ENCODE measurements at regions not wholly inside any gene's neighbourhood (a gene's known extent, or its start where the extent isn't known, plus 50 kb on each side); places are given as distances from the start of the nearest gene placed in this dataset.

DNA sequence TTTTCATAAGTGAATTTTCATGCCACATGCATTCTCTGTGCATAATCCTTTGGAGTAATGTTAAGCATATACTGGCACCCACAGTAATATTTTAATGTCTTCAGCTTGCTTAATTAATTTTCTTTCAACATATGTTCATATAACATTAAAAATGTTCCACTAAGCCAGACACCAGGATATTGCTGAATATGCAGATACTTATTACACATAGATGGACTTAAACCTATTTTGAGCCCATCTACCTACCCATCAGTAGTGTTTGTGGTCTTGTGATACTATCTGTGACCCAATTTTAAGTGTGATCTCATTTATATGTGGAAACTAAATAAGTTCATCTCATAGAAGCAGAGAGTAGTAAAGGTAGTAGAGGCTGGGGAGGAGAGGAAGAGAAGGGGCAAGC is 379.5 kb upstream of the JAG1 start:
- no peak for DNase-seq

DNA sequence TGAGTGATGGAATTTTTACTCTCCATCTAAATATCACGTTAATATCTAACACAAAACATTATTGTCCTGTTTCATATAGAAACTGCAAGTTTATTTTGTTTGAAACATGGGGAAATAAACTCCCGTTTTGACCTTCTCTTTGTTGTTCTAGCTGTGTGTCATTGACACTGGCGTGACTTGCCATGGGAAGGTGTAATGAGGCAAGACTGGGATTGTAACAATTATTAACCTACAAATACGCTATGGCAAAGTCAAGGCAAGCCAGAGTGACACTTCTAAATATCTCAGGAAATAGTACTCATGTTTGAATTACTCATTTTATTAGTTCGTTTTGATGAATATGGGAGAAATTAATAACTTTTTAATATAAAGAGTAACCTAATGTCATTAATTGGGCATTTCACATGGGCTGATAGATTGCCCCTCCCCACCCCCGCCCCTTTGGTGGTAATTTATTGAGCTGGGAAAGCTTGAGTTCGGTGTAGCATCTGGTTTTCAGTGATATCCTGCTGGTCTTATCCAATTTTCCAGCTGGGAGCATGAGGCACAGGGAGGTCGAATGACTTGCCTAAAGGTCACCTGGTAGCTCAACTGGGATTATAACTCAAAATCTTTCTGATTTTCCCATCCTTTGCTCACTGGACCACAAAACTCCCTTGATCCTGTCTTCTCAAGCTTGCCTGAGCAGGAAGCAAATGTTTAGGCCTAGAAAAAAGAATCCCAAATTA is 380.6 kb upstream of the JAG1 start:
- no peak for DNase-seq

DNA sequence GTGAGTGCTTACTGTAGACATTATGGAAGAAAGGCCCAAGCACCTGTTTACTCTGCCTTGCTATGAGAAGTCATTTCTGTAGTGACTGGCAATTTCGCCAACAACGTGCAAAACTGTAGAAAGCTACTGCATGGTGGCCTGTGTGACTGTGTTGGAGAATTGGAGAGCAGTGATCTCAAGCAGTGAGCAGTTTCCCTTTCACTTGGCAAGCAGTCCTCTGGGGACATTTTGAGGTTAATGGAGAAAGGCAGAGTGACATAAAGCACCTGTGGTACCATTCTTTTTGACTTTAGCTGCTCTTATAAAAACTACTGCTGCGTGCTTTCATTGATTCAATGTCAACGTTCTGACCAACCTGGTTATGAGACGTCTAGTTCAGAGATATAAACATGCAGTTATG is 382.6 kb upstream of the JAG1 start:
- no peak for DNase-seq

DNA sequence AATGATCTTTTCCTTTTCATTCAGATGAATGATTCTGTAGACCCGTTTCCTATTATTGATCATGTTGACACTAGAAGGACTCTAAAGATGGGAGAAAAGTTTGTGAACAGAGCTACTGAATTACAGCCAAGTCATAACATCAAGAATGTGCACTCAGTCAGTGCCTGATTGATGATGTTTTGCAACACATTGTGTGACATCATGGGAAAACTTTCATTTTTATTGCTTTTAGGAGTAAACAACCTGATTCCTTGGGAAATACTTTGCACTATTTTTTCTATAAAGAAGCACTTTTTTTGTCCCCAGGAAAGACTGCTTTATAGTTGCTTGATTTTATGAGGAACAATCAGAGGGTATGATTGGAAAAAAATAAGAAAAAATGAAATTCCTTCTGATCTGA is 383.8 kb upstream of the JAG1 start:
- no peak for DNase-seq

DNA sequence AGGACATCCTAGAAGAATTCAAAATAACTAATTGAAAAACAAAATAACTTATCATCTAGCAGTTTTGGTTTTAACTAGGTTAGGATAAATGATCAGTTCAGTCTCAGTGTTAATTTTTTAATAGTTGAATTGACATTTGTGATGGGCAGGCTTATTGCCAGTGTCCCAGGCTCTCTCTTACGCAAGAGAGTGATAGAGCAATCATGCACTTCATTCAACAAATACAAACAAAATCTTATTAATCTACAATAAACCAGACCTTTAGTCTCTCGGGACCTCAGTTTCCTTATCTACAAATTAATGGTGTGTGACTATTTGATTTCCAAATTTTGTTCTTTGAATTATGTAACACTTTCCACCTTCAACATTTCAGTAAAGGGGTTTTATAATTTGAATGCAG is 385.9 kb upstream of the JAG1 start:
- DNase-seq: no peak

DNA sequence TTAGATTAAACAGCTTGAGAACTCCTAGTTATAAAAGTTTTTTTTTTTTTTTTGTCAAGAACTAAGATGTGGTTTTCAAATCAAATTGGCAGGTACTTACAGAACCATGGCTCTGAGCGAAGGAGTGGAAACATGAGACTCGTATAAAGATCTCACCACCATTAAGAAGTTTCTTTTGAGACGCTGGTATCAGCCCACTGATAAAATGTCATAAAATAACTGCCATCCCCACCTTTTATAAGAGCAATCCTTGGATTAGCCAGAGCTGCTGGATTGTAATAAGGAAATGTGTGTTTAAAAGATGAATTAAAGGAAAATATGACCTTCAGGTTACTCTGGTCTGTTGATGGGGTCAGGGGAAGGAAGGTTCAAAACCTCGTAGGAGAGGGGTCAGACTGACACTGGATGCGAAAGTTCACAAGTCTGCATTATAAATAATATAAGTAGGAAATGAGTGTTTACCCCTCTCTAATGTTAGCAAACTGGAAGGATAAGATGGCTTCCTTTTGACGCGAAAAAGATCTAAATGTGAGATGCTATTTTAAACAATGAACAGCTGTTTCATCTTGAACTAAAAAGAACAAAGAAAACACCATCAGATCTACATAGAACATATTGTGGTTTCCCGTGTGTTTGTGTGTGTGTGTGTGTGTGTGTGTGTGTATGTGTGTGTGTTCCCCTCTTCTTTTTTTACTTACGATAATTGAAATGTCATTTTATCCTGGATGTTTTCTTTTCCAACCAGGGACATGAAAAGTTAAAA is 386.8 kb upstream of the JAG1 start:
- no peak for DNase-seq

DNA sequence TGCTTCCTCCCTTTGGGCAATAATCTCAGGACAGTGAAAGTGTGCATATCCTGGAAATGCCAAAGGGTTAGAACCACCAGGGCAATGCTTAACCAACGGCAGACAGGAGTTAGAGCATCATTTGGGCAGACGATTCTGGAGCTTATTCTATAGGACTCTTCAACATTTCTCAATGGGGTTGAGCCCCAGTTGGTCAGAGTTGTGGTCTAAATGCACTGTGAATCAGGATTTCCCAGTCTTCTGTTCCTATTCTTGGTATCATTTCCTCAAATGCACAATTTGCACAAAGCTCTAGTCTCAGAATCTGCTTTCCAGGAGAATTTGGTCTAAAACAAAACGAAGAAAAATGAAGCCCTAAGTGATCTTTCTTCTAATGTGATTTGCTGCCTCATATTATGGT is 389.6 kb upstream of the JAG1 start:
- DNase-seq: no peak

DNA sequence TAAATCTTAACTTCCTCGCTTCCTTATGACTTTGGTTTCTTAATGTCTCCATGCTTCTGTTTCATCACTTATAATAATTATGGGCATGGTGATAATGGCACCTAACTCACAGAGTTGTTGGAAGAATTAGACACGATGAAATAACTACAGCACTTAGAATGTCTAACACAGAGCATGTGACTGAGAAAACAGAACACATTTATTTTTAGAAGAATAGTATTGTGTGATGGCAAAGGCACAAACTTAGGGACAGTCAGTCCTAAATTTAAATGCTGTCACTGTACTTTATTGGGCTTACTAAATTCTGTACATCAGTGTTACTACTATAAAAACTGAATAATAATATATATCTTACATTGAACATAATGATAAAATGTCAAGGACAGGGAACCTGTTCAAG is 391.1 kb upstream of the JAG1 start:
- no peak for DNase-seq

DNA sequence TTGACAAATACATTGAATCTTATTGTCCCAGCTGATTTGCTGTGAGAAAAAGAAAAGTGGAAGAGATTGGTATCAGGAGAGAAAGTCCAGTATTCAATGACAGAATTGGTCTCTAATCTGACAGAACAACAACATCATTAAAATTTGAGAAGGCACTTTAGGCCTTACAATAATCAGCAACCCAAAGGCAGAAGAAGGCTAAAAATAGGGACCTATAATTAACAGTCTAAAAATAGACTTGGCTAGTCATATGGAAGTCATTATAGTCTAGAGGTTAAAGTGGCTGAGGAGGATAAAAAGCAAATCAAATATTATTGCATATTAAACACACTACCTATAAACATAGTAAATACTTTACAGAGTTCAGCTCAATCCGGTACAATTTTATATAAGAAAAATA is 393.6 kb upstream of the JAG1 start:
- DNase-seq: no peak

DNA sequence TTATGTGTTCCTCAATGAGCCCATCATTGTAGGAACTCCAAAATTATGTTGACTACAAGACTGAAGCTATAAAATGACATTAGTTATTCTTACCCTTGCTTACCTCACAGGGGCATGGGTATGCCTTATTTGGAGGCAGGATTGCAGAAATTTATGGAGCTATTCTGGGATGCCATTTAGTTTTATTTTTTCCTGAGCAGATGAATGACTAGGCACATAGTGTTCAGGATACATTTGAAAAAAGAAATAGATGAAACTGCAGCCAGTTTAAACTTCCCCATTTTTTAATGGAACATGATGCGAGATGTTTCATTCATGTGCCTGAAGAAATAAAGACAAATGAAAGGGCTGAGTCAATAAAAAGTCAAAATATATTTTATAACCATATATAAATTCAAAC is 399.2 kb upstream of the JAG1 start:
- DNase-seq: no peak

DNA sequence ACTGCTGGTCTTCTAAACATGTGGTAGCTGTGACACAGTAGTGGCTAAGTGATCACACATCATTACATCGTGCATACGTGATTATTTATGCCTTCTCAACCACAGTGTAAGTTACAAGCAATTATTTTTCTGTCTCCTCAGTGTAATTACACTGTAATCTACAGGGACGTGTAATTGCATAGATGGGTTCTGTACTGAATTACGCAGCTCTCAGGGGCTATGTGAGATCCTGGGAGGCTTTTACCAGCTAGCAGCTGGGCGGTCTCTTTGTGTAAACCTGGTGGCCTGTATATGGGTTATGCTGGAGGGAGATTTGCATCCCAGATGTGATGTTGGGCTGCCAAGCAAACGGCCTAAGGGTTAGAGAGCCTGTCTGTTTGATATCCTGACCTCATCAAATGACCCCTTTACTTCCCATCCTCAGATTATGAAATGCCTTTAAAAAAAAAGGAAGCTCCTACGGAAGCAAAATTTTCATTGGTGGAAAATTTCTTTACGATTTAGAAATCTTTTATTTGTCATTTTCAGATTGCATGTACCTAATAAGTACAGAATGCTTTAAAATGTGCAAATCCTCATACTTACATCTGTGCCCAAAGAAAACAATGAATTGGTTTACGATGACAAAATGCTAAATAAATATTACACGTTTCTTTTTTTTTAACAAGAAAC is 402.8 kb upstream of the JAG1 start:
- no peak for DNase-seq

DNA sequence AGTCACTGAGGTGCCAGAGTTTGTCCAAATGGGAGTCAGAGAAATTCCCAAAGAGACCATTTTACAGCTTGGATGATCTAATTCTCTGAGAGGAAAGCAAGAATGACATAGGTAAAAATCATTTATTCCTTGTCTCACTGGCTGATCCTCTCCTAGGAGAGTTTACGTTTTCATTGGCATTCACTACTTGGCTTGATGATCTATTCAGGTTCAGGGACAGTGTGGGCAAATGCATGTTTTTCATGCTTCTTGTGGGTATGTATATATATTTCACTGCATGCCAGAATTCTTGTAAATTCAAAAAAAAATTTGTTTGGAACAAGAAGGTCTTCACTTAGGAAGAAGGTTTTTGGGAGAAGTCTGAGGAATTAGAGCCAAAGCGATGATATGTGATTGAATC is 403.4 kb upstream of the JAG1 start:
- DNase-seq: no peak

DNA sequence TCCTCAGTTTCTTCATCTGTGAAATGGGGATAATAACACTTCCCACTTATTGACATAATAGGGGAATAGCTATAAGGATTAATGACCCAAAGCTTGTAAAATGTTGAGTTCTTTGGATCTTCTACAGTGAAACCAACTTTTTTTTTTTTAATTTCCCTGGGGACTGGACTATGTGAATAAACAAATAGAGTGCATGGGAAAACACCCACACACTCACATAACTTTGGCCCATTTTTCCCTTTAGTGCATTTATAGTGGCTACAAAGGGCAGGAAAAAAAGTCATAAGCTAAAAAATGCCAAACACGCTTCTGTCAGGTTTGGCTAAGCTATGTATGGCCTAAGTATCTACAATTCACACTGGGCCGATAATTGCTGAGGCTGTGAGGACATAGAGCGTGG is 406.2 kb upstream of the JAG1 start:
- DNase-seq: no peak

DNA sequence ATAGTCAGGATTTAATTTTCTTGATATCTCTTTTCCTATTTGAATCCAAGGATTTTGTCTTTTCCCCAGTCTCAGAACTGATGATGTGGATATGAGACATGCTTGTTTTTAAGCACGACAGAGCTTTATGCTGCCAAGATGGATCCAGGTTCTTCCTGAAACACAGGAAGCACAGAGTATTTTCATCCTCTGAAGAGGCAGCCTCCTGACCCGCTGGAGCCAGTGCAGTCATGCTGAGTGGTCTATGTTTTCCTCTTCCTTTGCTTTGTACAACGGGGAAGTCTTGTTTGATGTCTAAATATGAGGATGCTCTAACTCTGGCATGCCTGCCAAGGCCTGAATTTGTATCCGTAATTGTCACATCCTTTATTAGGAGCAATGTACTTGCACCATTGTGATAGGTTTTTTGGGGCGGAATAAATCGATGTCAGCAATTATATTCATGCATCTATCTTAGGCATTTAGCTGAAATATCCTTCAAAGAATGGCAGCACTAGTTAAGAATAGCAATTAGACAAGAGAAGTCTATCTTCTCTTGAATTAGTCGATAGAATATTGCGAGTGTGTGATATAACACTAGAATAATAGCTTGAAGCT is 407.1 kb upstream of the JAG1 start:
- DNase-seq: no peak

DNA sequence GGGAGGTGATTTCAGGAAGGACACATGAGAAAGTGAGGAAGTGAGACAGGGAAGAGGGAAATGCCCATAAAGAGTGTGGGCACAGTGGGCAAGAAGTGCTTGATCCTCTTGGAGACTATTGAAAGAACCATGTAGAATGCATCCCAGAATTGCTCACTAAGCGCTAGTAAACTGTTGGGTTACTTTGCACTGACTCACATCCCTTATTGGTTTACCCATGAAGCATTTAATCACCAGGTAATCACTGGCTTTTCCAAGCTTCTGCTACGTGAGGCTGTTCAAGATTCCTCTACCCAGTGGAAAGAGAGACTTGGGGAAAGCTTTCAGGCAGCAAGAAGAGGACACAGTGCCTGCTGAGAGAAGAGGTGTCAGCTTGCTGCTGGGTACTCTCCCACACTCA is 410.0 kb upstream of the JAG1 start:
- no peak for DNase-seq

DNA sequence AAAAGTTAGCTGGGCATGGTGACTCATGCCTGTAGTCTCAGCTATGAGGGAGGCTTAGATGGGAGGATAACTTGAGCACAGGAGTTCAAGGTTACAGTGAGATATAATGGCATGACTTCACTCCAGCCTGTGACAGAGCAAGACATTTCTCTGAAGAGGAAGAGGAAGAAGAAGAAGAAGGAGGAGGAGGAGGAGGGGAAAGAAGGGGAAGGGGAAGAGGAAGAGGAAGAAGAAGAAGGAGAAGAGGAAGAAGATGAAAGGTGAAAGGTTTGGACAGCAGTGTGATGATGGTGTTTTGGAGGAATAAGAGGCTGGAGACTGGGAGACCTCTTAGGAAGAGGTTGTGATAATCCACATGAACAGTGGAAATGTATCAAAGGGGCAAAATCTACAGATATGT is 410.7 kb upstream of the JAG1 start:
- no peak for DNase-seq

DNA sequence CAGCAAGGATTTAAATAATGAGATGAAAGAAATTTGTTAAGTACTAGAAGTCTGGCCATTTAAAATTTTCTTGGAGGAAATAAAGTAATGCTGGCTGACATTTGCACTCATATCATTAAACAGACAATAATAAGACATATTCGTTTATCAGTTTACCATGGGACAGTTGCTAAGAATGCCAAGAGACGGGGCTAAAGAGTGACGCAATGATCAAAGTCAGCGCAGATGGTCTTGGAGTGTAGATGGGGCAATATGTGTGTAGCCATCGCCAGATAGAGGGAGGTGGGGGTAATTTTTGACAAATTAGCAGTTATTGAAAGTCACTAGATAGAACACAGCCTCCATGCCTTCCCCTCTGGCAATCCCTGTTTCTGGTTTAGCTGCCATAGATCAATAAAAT is 413.2 kb upstream of the JAG1 start:
- DNase-seq: no peak

DNA sequence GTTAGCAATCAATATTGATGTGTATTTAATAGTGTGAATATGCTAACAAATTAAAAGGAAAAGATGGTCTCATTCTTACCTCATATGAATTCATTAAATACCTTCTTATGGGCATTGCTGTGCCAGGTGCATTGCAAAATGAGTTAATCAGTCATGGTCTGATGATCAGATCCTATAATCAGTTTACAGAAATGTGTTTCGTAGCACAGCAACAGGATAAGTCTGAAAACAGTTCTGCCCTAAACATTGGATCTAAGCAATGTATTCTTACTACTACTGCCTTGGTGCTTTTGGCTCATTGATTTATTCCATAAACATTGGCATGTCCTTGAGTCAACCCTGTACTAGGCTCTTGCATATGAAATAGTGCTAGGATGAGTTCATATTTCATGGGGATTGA is 417.0 kb upstream of the JAG1 start:
- no peak for DNase-seq

DNA sequence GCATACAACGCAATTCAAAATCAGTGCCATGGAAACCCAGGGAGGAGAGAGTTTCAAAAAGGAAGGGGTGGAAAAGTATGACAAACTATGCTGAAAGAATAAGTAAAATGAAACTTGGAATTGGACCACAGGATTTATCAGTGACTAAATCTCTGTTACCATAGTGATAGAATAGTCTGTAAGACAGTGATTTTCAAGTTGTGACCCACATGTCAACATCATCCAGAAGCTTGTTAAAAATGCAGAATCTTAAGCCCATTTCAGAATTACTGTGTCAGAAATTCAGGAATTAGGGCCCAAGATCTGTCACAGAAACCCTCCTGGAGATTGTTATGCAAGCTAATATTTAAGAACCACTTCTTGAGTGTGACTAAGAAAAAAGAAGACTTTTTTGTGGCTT is 417.7 kb upstream of the JAG1 start:
- no peak for DNase-seq

DNA sequence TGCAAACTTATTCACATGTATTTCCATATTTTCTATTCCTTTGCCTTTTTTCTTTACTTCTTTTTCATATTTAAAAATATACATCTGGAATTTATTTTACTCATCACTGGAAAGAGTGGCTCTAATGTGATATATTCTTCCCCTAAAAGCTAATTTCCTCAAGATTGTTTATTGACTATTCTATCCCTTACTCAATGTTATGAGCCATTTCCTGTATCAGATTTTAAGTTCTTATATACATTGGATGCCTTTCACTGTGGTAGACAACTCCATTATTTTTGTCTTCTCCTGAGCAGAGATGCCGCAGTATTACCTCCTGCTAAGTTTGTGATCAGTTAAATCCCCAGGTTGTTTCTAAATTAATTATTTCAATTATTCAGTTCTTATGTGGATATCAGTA is 418.4 kb upstream of the JAG1 start:
- DNase-seq: no peak

DNA sequence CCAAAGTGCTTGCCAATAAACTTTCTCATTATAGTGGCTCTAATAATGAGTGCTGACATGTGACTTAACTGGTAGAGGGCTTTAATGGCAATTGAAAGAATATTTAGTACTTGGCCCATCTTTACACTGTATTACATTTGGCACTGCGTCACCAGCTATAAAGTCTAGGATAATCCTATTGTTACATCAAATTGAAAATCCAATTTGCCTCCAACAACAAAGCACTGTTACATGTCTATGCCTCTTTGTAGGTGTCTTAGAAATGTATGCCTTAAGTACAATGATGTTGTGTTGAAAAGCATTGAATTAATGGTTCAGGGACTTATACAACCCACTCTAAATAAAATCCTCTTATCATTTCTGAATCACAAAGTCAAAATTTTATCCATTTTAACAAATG is 420.4 kb upstream of the JAG1 start:
- DNase-seq: no peak

DNA sequence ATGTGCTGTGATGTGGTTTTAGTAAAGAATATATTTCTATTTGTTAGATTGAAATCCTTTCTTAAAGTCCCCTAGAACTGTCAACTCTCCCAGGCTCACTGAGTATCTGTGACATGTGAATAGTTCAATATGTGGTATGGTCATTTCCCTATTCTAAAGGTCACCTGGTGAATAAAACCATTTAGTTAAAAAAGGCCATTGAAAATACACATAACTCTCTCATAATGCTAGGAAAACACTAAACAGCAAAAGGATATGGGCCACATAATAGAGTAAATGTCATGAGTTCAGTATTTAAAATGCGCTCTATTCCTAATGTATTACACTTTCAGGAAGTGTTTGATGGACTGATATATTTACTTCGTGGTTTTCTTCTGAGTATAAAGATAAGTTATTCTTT is 420.9 kb upstream of the JAG1 start:
- DNase-seq: no peak

DNA sequence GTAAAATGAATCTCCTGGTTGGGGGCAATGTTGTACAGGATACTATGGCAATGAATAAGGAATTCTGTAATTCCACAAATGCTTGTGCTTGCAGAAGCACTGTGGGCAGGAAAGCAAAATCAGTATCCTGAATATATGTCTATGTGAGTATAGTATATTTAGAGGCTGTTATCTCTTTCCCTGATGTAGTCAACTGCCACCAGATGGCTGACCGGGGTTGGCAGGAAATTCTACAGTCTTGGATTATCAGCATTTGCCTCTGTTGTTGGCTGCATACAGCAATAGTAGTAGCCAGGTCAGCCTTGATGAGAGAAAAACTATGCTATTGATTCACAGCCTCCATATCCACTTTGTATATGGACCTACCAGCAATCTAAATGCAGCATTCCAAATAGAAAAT is 425.1 kb upstream of the JAG1 start:
- DNase-seq: no peak

DNA sequence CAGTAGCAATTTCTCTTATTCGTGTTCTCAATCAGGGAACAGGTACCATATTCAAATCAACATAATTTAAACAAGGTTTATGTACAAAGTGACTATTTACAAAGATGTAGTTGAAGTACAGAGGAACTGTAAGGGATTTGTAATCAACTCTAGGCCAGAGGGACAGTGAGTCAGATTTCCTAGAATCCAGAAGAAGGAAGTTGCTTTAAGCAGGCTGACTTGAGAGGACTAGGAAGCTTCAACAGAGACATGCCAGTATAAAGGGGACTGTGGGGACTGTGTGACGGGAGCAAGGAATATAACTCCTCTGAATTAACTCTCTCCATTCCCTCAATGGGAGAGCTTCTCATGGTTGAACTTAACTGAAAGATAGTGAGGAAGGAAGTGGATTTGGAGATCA is 427.4 kb upstream of the JAG1 start:
- no peak for DNase-seq

Measured in NCI-H226 (cell line).